Body of pancreas (tissue), 4 donors: ENCODE measurements at regions not wholly inside any gene's neighbourhood (a gene's known extent, or its start where the extent isn't known, plus 50 kb on each side); places are given as distances from the start of the nearest gene placed in this dataset.
A peak's percentile ranks its signal among the peaks of the same experiment; 100 is the strongest.
"Not testable (repeated sequence)": the region's sequence is repeated elsewhere in the genome, so short reads cannot be mapped to it uniquely, and the experiment has no call there.

Source experiments
- ATAC-seq: fragments of 150-250 bp; one replicate; pipeline ENCODE4 v1.9.1; 2016
- DNase-seq, 4 donors: peaks; one replicate each; pipeline ENCODE4 v3.0.0-alpha.2; 2019
- H3K27ac ChIP-seq, 4 donors: fragments of 200-600 bp; sonication (generic); 1 replicate in 3 of 4; 2 replicates in 1 of 4; pipeline versions ENCODE4 v1.5.1 to v1.6.1; 2016 to 2019; ENCODE audit warnings: mild to moderate bottlenecking in 1 of 4, mixed read lengths in 1 of 4, moderate library complexity in 1 of 4
- H3K27me3 ChIP-seq, 2 donors: fragments of 200-600 bp; sonication (generic); one replicate each; pipeline ENCODE4 v1.6.0; 2016; ENCODE audit warnings: mild to moderate bottlenecking in 1 of 2
- H3K36me3 ChIP-seq, 2 donors: fragments of 200-600 bp; sonication (generic); replicated peaks in 1 of 2; 2 replicates each; pipeline ENCODE4 v1.5.1; 2016; ENCODE audit warnings: low read depth in 2 of 2; ENCODE audit not compliant: insufficient read depth in 1 of 2
- H3K4me1 ChIP-seq: fragments of 200-600 bp; sonication (generic); one replicate; pipeline ENCODE4 v1.6.0; 2016
- H3K4me3 ChIP-seq, 2 donors: fragments of 200-600 bp; sonication (generic); 1 replicate in 1 of 2; 2 replicates in 1 of 2; pipeline ENCODE4 v1.5.1; 2016 to 2019
- H3K9me3 ChIP-seq, 3 donors: fragments of 200-600 bp; sonication (generic); 1 replicate in 2 of 3; 2 replicates in 1 of 3; pipeline ENCODE4 v1.5.1; 2016
- POLR2A ChIP-seq, 3 donors: fragments of 450-650 bp; IDR thresholded peaks; one replicate each; pipeline ENCODE4 v1.6.1; 2016; ENCODE audit warnings: antibody characterized with exemption in 3 of 3, mild to moderate bottlenecking in 2 of 3
- WGBS, 2 donors: methylation state at CpG; one replicate each; pipeline ENCODE4 v1.1.5; 2017; 5-methylcytosine and 5-hydroxymethylcytosine counted together
- intact Hi-C: fragments of 100-400 bp; cut with DNase I; formaldehyde crosslinking; loops from one replicate; pipeline ENCODE4 v1.15.1; 2023
- TF ChIP-seq, protein P1 (sequence below), 7 experiments: fragments of 450-650 bp in 4 of 7; fragments of 200-600 bp in 3 of 7; sonication (generic) in 3 of 7; IDR thresholded peaks; one replicate each; pipeline ENCODE4 v1.5.1; 2016 to 2019; ENCODE audit warnings: antibody characterized with exemption in 7 of 7

GRCh38 chr7:156577645-156578577 lies 62.7 kb upstream of the RNF32 start:
- TF ChIP-seq POLR2A (IDR thresholded peaks at IDR 0.05), result no peak
- TF ChIP-seq, protein P1, sequence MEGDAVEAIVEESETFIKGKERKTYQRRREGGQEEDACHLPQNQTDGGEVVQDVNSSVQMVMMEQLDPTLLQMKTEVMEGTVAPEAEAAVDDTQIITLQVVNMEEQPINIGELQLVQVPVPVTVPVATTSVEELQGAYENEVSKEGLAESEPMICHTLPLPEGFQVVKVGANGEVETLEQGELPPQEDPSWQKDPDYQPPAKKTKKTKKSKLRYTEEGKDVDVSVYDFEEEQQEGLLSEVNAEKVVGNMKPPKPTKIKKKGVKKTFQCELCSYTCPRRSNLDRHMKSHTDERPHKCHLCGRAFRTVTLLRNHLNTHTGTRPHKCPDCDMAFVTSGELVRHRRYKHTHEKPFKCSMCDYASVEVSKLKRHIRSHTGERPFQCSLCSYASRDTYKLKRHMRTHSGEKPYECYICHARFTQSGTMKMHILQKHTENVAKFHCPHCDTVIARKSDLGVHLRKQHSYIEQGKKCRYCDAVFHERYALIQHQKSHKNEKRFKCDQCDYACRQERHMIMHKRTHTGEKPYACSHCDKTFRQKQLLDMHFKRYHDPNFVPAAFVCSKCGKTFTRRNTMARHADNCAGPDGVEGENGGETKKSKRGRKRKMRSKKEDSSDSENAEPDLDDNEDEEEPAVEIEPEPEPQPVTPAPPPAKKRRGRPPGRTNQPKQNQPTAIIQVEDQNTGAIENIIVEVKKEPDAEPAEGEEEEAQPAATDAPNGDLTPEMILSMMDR (IDR thresholded peaks at IDR 0.05), result no peak
- intact Hi-C loops, result no loop called here

GRCh38 chr7:156576216-156577058 lies 64.1 kb upstream of the RNF32 start:
- DNase-seq (no peak), ATAC-seq (no peak)
- no peaks in the 10 kb centered on the region for H3K9me3 ChIP-seq
- no peak for TF ChIP-seq POLR2A (IDR thresholded peaks at IDR 0.05)
- TF ChIP-seq, protein P1 (IDR thresholded peaks at IDR 0.05), result no peak
- no peaks in the 10 kb centered on the region for H3K4me1 ChIP-seq
- no peak overlapping the region for H3K27ac ChIP-seq
- H3K4me3 ChIP-seq, result no peak overlapping the region
- H3K36me3 ChIP-seq, result no peaks in the 10 kb centered on the region
- H3K27me3 ChIP-seq, result no peaks in the 10 kb centered on the region
- WGBS, 2 donors, result 65 to 78% methylated on average over 20 of the region's 20 CpGs
- intact Hi-C loops, result no loop called here

More at GRCh38 chr7:156577645-156578577, 62.7 kb upstream of the RNF32 start:
- Histone ChIP-seq H3K4me3 (no peak overlapping the region), H3K9me3 (no peaks in the 10 kb centered on the region), H3K36me3 (no peaks in the 10 kb centered on the region), H3K27me3 (no peaks in the 10 kb centered on the region), H3K27ac (no peak overlapping the region), H3K4me1 (no peaks in the 10 kb centered on the region)
- WGBS, 2 donors, result 89 to 95% methylated on average over 15 of the region's 15 CpGs
- ATAC-seq, result no peak
- no peak for DNase-seq

DNA sequence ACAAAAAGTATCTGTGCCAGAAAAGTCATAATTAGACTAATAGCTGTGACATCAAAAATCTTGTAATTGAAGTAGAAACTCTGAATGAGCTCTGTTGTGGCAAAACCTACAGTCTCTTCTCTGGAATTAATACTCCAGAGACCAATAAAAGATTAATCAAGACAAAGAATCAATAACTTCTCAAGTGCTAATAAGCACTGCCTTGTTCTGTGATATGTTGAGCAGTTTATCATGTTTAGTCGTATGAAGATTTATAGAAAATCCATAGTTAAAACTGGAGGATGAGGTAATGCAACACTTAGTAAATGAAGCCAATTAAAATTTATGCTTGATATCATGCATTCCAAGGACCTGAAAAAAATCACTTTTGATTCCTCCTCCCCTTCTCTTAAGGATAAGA lies 72.3 kb upstream of the RNF32 start:
- Histone ChIP-seq H3K27ac (no peak overlapping the region), H3K9me3 (peaks cover 0 to 11% (median 0%) of the 10 kb centered on the region in 3 donors), H3K27me3 (peaks cover 0 to 3% of the 10 kb centered on the region in 2 donors), H3K36me3 (no peaks in the 10 kb centered on the region), H3K4me1 (peaks cover 14% of the 10 kb centered on the region), H3K4me3 (no peak overlapping the region)
- TF ChIP-seq, protein P1 (IDR thresholded peaks at IDR 0.05), result no peak
- TF ChIP-seq POLR2A (IDR thresholded peaks at IDR 0.05), result no peak
- WGBS, 2 donors, result 55 to 59% methylated on average over 1 of the region's 1 CpG
- intact Hi-C loops, result no loop called here
- ATAC-seq, result no peak
- no peak for DNase-seq

- Histone ChIP-seq H3K9me3 (peaks cover 0 to 11% (median 0%) of the 10 kb centered on the region in 3 donors), H3K27me3 (peaks cover 0 to 3% of the 10 kb centered on the region in 2 donors), H3K4me1 (peaks cover 14% of the 10 kb centered on the region), H3K27ac (no peak overlapping the region), H3K36me3 (no peaks in the 10 kb centered on the region), H3K4me3 (no peak overlapping the region)
- no peak for TF ChIP-seq POLR2A (IDR thresholded peaks at IDR 0.05)
- TF ChIP-seq, protein P1 (IDR thresholded peaks at IDR 0.05), result no peak
- WGBS, 2 donors, result 37 to 41% methylated on average over 8 of the region's 8 CpGs
- DNase-seq (peak in 3 of 4 donors; percentile 26 to 38 (median 38)), ATAC-seq (peak; percentile 38)
- intact Hi-C loops, result no loop called here
Measured at GRCh38 chr7:156566812-156567549, 73.6 kb upstream of the RNF32 start.

DNA sequence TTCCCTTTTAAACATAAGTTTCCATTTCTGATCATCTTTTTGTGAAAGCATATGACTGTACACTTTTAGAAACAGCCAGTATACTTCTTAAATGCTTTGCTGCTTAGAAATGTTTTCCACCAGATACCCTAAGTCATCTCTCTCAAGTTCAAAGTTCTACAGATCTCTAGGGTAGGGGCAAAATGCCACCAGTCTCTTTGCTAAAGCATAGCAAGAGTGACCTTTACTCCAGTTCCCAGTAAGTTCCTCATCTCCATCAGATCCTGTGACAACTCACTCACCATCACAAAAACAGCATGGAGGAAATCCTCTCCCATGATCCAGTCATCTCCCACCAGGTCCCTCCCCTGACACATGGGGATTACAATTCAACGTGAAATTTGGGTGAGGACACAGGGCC lies 75.6 kb upstream of the RNF32 start:
- intact Hi-C loops, DNase-seq, H3K4me3 ChIP-seq, H3K27ac ChIP-seq, ATAC-seq, H3K36me3 ChIP-seq, H3K27me3 ChIP-seq: not testable (repeated sequence)
- 71 to 86% methylated on average over 1 of the region's 1 CpG for WGBS, 2 donors
- H3K9me3 ChIP-seq, result peaks cover 0 to 11% (median 0%) of the 10 kb centered on the region in 3 donors
- peaks cover 14% of the 10 kb centered on the region for H3K4me1 ChIP-seq
